OCI-LY7 (cell line): ENCODE measurements at regions not wholly inside any gene's neighbourhood (a gene's known extent, or its start where the extent isn't known, plus 50 kb on each side); places are given as distances from the start of the nearest gene placed in this dataset.

Experiments used
- CTCF ChIP-seq: fragments of 200-600 bp; sonication (generic); conservative IDR thresholded peaks from 2 replicates; pipeline ENCODE4 v1.5.1; 2014; ENCODE audit warnings: mild to moderate bottlenecking, antibody characterized with exemption, low read length, moderate library complexity, mixed read lengths
- EZH2phosphoT487 ChIP-seq: fragments of 200-600 bp; sonication (generic); IDR thresholded peaks from 2 replicates; pipeline ENCODE4 v1.6.1; 2018; ENCODE audit warnings: low read depth, borderline replicate concordance, mild to moderate bottlenecking, mixed run types, antibody characterized with exemption, low read length, moderate library complexity, mixed read lengths

DNA sequence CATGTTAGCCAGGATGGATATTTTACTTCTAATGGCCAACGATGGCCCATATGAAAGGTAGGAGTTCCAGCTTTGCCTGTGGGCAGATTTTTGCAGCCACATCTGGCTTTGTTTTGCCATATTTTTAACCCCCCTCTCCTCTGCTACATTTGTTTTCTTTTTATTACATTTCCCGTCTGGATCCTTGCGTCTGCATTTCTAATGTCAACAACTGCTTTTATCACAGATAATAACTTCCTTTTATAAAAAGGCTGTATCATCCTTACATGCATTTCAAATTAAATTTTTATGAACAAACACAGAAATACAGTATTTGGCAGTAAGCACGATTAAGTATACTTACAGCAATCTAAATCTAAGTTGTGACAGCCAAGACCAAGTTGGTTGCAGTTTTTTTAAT, 156.0 kb downstream of the BAMBI start:
- no peak for TF ChIP-seq CTCF
- TF ChIP-seq EZH2phosphoT487, result no peak
